ENCODE measurements at regions not wholly inside any gene's neighbourhood (a gene's known extent, or its start where the extent isn't known, plus 50 kb on each side); places are given as distances from the start of the nearest gene placed in this dataset.

DNA sequence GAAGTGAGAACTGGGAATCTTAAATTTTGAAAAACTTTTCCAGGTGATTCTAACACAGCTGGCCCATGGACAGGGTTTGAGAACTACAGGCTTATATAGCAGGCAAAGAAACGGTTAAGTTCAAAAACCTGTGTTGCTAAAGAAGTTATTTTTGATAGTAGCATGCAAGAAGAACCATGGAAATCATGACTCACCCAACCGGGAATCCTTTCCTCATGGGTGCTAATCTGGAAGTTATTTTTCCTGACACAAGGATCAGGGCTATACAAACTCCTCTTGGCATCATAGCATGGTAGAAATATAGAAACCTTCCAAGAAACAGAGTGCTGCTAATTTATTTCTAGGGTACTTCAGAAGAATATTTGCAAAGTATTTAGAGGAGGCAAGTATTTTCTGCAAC lies 588.7 kb downstream of the CCER1 start:
- Mint-ChIP-seq H3K36me3 (ENCODE audit: low read depth) (no peaks in the 10 kb centered on the region), H3K27me3 (ENCODE audit: low read depth, poor library complexity) (peaks cover 6% of the 10 kb centered on the region), H3K27ac (no peak overlapping the region), H3K9me3 (no peaks in the 10 kb centered on the region), H3K4me1 (peaks cover 2% of the 10 kb centered on the region), H3K4me3 (no peak overlapping the region)
- no peak for DNase-seq
- TF ChIP-seq CTCF (IDR thresholded peaks at IDR 0.05) = no peak

GRCh38 chr12:90360300-90360699 lies 594.7 kb downstream of the CCER1 start:
- Mint-ChIP-seq H3K27ac (peak overlapping the region; percentile 36), H3K9me3 (no peaks in the 10 kb centered on the region), H3K27me3 (ENCODE audit: low read depth, poor library complexity) (peaks cover 2% of the 10 kb centered on the region), H3K4me1 (peaks cover 31% of the 10 kb centered on the region), H3K36me3 (ENCODE audit: low read depth) (no peaks in the 10 kb centered on the region), H3K4me3 (no peak overlapping the region)
- TF ChIP-seq CTCF (IDR thresholded peaks at IDR 0.05) = no peak
- DNase-seq = no peak

DNA sequence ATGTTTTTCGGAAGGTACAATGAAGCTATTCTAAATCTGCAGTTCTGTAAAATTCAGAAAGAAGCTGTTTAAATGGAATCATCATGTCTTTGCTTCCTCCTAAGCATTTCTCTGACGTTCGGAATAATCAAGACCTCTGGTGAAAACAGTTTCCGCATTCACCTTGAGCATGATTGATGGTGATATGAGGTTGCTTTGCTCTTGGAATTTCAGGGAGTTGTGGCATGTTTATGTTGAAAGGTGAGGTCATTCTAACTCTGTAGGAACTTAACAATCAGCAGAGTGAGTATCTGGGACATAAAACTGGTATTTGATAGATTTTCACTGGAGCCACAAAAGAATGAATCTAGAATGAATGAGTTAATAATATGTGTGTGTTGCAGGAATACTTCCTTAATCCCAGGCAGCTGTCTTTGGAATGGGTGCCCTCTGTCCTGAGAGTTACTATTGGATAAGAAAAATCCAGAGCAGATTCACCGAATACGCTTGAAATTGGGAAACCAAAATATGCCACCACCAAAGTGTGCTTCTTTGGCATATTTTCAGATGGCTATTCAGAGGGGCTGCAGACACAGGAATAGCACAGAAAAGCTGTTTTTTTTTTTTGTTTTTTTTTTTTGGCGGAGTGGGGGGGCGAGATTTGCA lies 599.1 kb downstream of the CCER1 start:
- H3K9me3 Mint-ChIP-seq = no peaks in the 10 kb centered on the region
- H3K27ac Mint-ChIP-seq = no peak overlapping the region
- no peak for TF ChIP-seq CTCF (IDR thresholded peaks at IDR 0.05)
- peaks cover 30% of the 10 kb centered on the region for H3K4me1 Mint-ChIP-seq
- no peaks in the 10 kb centered on the region for H3K36me3 Mint-ChIP-seq (ENCODE audit: low read depth)
- H3K27me3 Mint-ChIP-seq (ENCODE audit: low read depth, poor library complexity) = peaks cover 3% of the 10 kb centered on the region
- DNase-seq = no peak
- no peak overlapping the region for H3K4me3 Mint-ChIP-seq

DNA sequence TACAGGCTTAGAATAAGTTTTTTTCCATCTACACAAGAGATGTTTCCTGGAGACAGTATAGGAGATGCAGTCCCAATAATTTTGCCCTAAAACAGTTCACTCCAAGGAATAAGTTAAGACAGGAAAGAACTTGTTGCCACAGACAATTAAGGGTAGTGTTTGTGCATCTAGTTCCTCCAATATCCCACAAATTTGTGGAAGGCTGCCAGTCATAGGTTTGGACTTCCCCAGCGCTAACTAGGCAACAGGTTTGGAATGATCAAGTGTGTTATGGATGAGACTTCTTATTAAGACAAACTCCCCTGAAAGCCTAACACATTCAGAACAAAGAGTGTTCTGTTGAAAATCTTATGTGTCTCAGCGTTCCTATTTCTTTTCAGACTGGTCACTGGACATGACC lies 611.0 kb downstream of the CCER1 start:
- DNase-seq = no peak
- Mint-ChIP-seq H3K4me3 (no peak overlapping the region), H3K27me3 (ENCODE audit: low read depth, poor library complexity) (peaks cover 3% of the 10 kb centered on the region), H3K9me3 (no peaks in the 10 kb centered on the region), H3K4me1 (peaks cover 11% of the 10 kb centered on the region), H3K27ac (no peak overlapping the region), H3K36me3 (ENCODE audit: low read depth) (no peaks in the 10 kb centered on the region)
- TF ChIP-seq CTCF (IDR thresholded peaks at IDR 0.05) = no peak

DNA sequence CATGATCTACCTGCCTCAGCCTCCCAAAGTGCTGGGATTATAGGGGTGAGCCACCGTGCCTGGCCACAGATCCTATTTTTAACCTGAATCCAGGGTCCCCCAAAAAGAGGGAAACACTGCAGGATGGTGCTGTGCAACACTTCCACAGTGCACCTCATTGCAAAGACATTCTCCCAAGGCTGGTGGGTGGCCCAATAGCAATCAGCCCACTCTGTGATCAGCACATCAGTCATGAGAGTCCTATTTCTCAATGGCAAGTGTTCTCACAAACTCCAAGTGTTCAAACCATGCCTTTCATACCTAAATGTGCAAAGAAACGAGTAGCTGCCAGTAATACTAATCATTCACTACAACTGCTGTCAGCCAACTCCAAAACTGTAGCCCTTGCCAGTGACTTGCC lies 612.9 kb downstream of the CCER1 start:
- H3K4me1 Mint-ChIP-seq = peaks cover 17% of the 10 kb centered on the region
- H3K9me3 Mint-ChIP-seq = no peaks in the 10 kb centered on the region
- DNase-seq = no peak
- H3K4me3 Mint-ChIP-seq = no peak overlapping the region
- peaks cover 3% of the 10 kb centered on the region for H3K27me3 Mint-ChIP-seq (ENCODE audit: low read depth, poor library complexity)
- no peak overlapping the region for H3K27ac Mint-ChIP-seq
- no peak for TF ChIP-seq CTCF (IDR thresholded peaks at IDR 0.05)
- H3K36me3 Mint-ChIP-seq (ENCODE audit: low read depth) = no peaks in the 10 kb centered on the region

DNA sequence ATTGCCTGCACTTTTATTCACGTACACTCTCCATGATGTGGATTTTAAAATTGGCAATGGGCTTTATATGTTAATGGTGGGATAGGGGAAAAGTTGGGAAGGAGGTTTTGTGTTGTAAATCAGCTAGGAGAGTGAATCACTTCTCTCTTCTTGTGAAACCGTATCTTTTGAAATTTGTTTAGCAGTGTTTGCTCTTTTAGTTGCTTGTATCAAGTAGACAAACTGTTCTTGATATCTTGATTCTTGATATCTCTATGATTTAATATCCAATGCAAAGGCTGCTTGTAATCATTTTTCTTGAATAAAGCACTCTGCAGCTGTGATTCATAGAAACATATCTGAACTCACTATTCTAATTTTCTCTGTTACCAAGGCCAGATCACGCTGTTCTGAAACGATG lies 615.1 kb downstream of the CCER1 start:
- no peaks in the 10 kb centered on the region for H3K9me3 Mint-ChIP-seq
- H3K36me3 Mint-ChIP-seq (ENCODE audit: low read depth) = no peaks in the 10 kb centered on the region
- no peak for DNase-seq
- peak overlapping the region; percentile 7 for H3K27ac Mint-ChIP-seq
- H3K4me3 Mint-ChIP-seq = no peak overlapping the region
- peaks cover 22% of the 10 kb centered on the region for H3K4me1 Mint-ChIP-seq
- H3K27me3 Mint-ChIP-seq (ENCODE audit: low read depth, poor library complexity) = peaks cover 7% of the 10 kb centered on the region
- no peak for TF ChIP-seq CTCF (IDR thresholded peaks at IDR 0.05)

Data from nephron progenitor cell (in vitro differentiated cells).